H1 (cell line): ENCODE measurements at regions not wholly inside any gene's neighbourhood (a gene's known extent, or its start where the extent isn't known, plus 50 kb on each side); places are given as distances from the start of the nearest gene placed in this dataset.

ENCODE experiments used
- BRCA1 ChIP-seq: IDR thresholded peaks from 2 replicates; pipeline ENCODE4 v1.6.1; 2012; ENCODE audit warnings: low read depth, low read length, improper control_type of control experiment
- CTBP2 ChIP-seq: IDR thresholded peaks from 2 replicates; pipeline ENCODE4 v1.7.0; 2011; ENCODE audit warnings: borderline replicate concordance, mild to moderate bottlenecking, moderate library complexity, mixed read lengths, low read length; ENCODE audit not compliant: insufficient read depth, insufficient read length
- HDAC2 ChIP-seq, 2 experiments: fragments of 300-600 bp in 1 of 2; sonication (generic) in 1 of 2; IDR thresholded peaks; 2 replicates each; pipeline ENCODE4 v1.6.1; 2011 to 2012; ENCODE audit warnings: low read depth in 2 of 2, low read length in 2 of 2, mild to moderate bottlenecking in 2 of 2, moderate library complexity in 2 of 2, borderline replicate concordance in 1 of 2, inconsistent platforms in 1 of 2
- MAFK ChIP-seq: IDR thresholded peaks from 2 replicates; pipeline ENCODE4 v1.6.1; 2012; ENCODE audit warnings: low read depth, mild to moderate bottlenecking, improper control_type of control experiment, low read length

GRCh38 chr6:164214066-164214465, 799.5 kb downstream of the QKI start (continued):
- no peak for TF ChIP-seq CTBP2
- no peak for TF ChIP-seq HDAC2 (IDR thresholded peaks at IDR 0.05; ENCODE audit: borderline replicate concordance in 1 of 2, low read depth in 2 of 2, low read length in 2 of 2)
- TF ChIP-seq MAFK, result no peak
- no peak for TF ChIP-seq BRCA1
